DND-41 (cell line): ENCODE measurements at regions not wholly inside any gene's neighbourhood (a gene's known extent, or its start where the extent isn't known, plus 50 kb on each side); places are given as distances from the start of the nearest gene placed in this dataset.

Source experiments
- ATAC-seq: fragments of 200-7000 bp; cut with Tn5 transposase; 3 replicates; pipeline ENCODE4 v1.9.1; 2021; ENCODE audit warnings: low read depth; ENCODE audit not compliant: insufficient read depth
- DNase-seq: peaks from one replicate; pipeline ENCODE4 v3.0.0-alpha.2; 2020
- H2AFZ ChIP-seq: 2 replicates; pipeline ENCODE4 v1.6.0; 2012; ENCODE audit warnings: low read depth, low read length
- H3K27ac ChIP-seq: 2 replicates; pipeline ENCODE4 v1.5.1; 2012; ENCODE audit warnings: low read length, inconsistent platforms
- H3K27me3 ChIP-seq: fragments of 200-600 bp; sonication (generic); 2 replicates; pipeline ENCODE4 v1.6.0; 2012; ENCODE audit warnings: low read length, mild to moderate bottlenecking, inconsistent platforms; ENCODE audit not compliant: insufficient read depth, poor library complexity
- H3K36me3 ChIP-seq: 2 replicates; pipeline ENCODE4 v1.5.1; 2012; ENCODE audit warnings: low read length, inconsistent platforms; ENCODE audit not compliant: insufficient read depth
- H3K4me1 ChIP-seq: 2 replicates; pipeline ENCODE4 v1.5.1; 2012; ENCODE audit warnings: mild to moderate bottlenecking, low read length; ENCODE audit not compliant: insufficient read depth
- H3K4me2 ChIP-seq: 2 replicates; pipeline ENCODE4 v1.6.0; 2012; ENCODE audit warnings: mild to moderate bottlenecking, moderate library complexity, low read length, inconsistent platforms; ENCODE audit not compliant: insufficient read depth
- H3K4me3 ChIP-seq, 2 experiments: fragments of 200-600 bp in 1 of 2; shearing (Covaris generic) in 1 of 2; 2 replicates each; pipeline ENCODE4 v1.5.1; 2012 to 2016; ENCODE audit warnings: inconsistent platforms in 2 of 2, low read length in 2 of 2, mild to moderate bottlenecking in 2 of 2, low read depth in 1 of 2, moderate library complexity in 1 of 2
- H3K79me2 ChIP-seq: 2 replicates; pipeline ENCODE4 v1.6.0; 2012; ENCODE audit warnings: low read length, inconsistent platforms; ENCODE audit not compliant: insufficient read depth
- H3K9ac ChIP-seq: 2 replicates; pipeline ENCODE4 v1.6.0; 2012; ENCODE audit warnings: low read depth, mild to moderate bottlenecking, inconsistent platforms, low read length, moderate library complexity
- H3K9me3 ChIP-seq: 2 replicates; pipeline ENCODE4 v1.5.1; 2012; ENCODE audit warnings: low read length, moderate library complexity, mild to moderate bottlenecking, inconsistent platforms; ENCODE audit not compliant: insufficient read depth, severe bottlenecking
- H4K20me1 ChIP-seq: 2 replicates; pipeline ENCODE4 v1.6.0; 2012; ENCODE audit warnings: low read length; ENCODE audit not compliant: insufficient read depth
- CTCF ChIP-seq: IDR thresholded peaks from 2 replicates; pipeline ENCODE4 v1.5.1; 2012; ENCODE audit warnings: borderline replicate concordance, low read length, moderate library complexity, mild to moderate bottlenecking; ENCODE audit not compliant: poor library complexity, severe bottlenecking; ENCODE audit errors: extremely low read depth
- EZH2 ChIP-seq: IDR thresholded peaks from 3 replicates; pipeline ENCODE4 v1.6.1; 2012; ENCODE audit warnings: borderline replicate concordance, low read depth, mild to moderate bottlenecking, moderate library complexity, low read length, inconsistent platforms; ENCODE audit not compliant: severe bottlenecking

DNA sequence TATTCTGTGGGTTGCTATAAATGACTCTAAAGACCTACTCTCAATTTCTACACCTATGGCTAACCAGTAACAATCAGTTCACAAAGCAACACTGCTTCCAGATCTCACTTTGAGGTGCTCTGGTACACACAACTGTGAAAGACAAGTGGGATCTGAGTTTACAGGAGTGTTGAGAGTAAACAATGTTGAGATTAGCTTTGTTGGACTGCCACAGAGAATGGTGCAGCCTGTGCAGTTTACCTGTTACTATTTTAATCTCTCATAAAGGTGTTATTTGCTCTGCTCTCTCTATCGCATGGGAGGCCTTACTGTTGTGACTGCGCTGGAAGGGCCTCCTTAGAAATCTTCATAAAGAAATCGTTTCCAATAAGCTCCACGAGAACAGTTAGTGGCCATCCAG lies 112.0 kb downstream of the SOX2 start:
- Histone ChIP-seq H3K9ac (no peak overlapping the region), H3K27me3 (no peaks in the 10 kb centered on the region)

GRCh38 chr3:181824961-181825360 lies 113.2 kb downstream of the SOX2 start:
- no peak for ATAC-seq

More for the DNA sequence above, 112.0 kb downstream of the SOX2 start:
- DNase-seq (no peak), ATAC-seq (no peak)
- TF ChIP-seq EZH2 (no peak), CTCF (no peak)
- H3K79me2 ChIP-seq: no peaks in the 10 kb centered on the region
- H3K9me3 ChIP-seq: no peaks in the 10 kb centered on the region
- H3K36me3 ChIP-seq: no peaks in the 10 kb centered on the region
- H3K4me1 ChIP-seq: no peaks in the 10 kb centered on the region
- no peak overlapping the region for H3K27ac ChIP-seq
- no peak overlapping the region for H3K4me2 ChIP-seq
- H4K20me1 ChIP-seq: no peaks in the 10 kb centered on the region
- no peak overlapping the region for H3K4me3 ChIP-seq
- H2AFZ ChIP-seq: no peak overlapping the region

GRCh38 chr3:181839039-181839915 lies 127.6 kb downstream of the SOX2 start:
- no peak overlapping the region for H2AFZ ChIP-seq
- no peak overlapping the region for H3K4me3 ChIP-seq
- H3K36me3 ChIP-seq: no peaks in the 10 kb centered on the region
- H3K27me3 ChIP-seq: no peaks in the 10 kb centered on the region
- H4K20me1 ChIP-seq: no peaks in the 10 kb centered on the region
- ATAC-seq (no peak), DNase-seq (no peak)
- no peak overlapping the region for H3K27ac ChIP-seq
- no peak overlapping the region for H3K4me2 ChIP-seq
- no peak overlapping the region for H3K9ac ChIP-seq
- H3K4me1 ChIP-seq: no peaks in the 10 kb centered on the region
- no peaks in the 10 kb centered on the region for H3K79me2 ChIP-seq
- H3K9me3 ChIP-seq: no peaks in the 10 kb centered on the region
- TF ChIP-seq CTCF (no peak), EZH2 (no peak)

More at GRCh38 chr3:181824961-181825360, 113.2 kb downstream of the SOX2 start:
- Histone ChIP-seq H2AFZ (no peak overlapping the region), H3K27me3 (no peaks in the 10 kb centered on the region), H3K9me3 (no peaks in the 10 kb centered on the region), H3K4me2 (no peak overlapping the region), H4K20me1 (no peaks in the 10 kb centered on the region), H3K79me2 (no peaks in the 10 kb centered on the region), H3K4me1 (no peaks in the 10 kb centered on the region), H3K36me3 (no peaks in the 10 kb centered on the region), H3K4me3 (no peak overlapping the region), H3K9ac (no peak overlapping the region), H3K27ac (no peak overlapping the region)
- TF ChIP-seq EZH2 (no peak), CTCF (no peak)
- DNase-seq: no peak
